VCaP (cell line): ENCODE measurements at regions not wholly inside any gene's neighbourhood (a gene's known extent, or its start where the extent isn't known, plus 50 kb on each side); places are given as distances from the start of the nearest gene placed in this dataset.
"Not testable (repeated sequence)": the region's sequence is repeated elsewhere in the genome, so short reads cannot be mapped to it uniquely, and the experiment has no call there.

Source experiments
- H3K27ac ChIP-seq: fragments of 450-650 bp; 2 replicates; pipeline ENCODE4 v1.5.1; 2017
- CTCF ChIP-seq: fragments of 450-650 bp; conservative IDR thresholded peaks from 2 replicates; pipeline ENCODE4 v1.5.1; 2017; ENCODE audit warnings: mild to moderate bottlenecking, moderate library complexity

- no peak for TF ChIP-seq CTCF
- no peak overlapping the region for H3K27ac ChIP-seq
These were observed 67.0 kb upstream of the LSAMP start for GRCh38 chr3:116512281-116512680.

GRCh38 chr3:116512931-116513330 lies 67.6 kb upstream of the LSAMP start:
- TF ChIP-seq CTCF, result no peak
- no peak overlapping the region for H3K27ac ChIP-seq

- H3K27ac ChIP-seq, result no peak overlapping the region
- no peak for TF ChIP-seq CTCF
These were observed 70.7 kb upstream of the LSAMP start for GRCh38 chr3:116515973-116516372.

- H3K27ac ChIP-seq, result no peak overlapping the region
- peak; percentile 47 for TF ChIP-seq CTCF
These were observed 72.0 kb upstream of the LSAMP start for GRCh38 chr3:116517308-116517707.

GRCh38 chr3:116519101-116519500 lies 73.8 kb upstream of the LSAMP start:
- not testable (repeated sequence) for H3K27ac ChIP-seq

- H3K27ac ChIP-seq, result not testable (repeated sequence)
These were observed 74.5 kb upstream of the LSAMP start for GRCh38 chr3:116519823-116520222.

GRCh38 chr3:116524453-116525210 lies 79.3 kb upstream of the LSAMP start:
- no peak for TF ChIP-seq CTCF

GRCh38 chr3:116552246-116552645 lies 107.0 kb upstream of the LSAMP start:
- no peak for TF ChIP-seq CTCF
- no peak overlapping the region for H3K27ac ChIP-seq

More at GRCh38 chr3:116524453-116525210, 79.3 kb upstream of the LSAMP start:
- no peak overlapping the region for H3K27ac ChIP-seq

- no peak overlapping the region for H3K27ac ChIP-seq
- no peak for TF ChIP-seq CTCF
These were observed 108.1 kb upstream of the LSAMP start for GRCh38 chr3:116553355-116553754.
